ENCODE measurements at regions not wholly inside any gene's neighbourhood (a gene's known extent, or its start where the extent isn't known, plus 50 kb on each side); places are given as distances from the start of the nearest gene placed in this dataset.

- no peak for DNase-seq (ENCODE audit: low read depth)
- TF ChIP-seq CTCF (IDR thresholded peaks at IDR 0.05; ENCODE audit: control insufficient read depth, insufficient read depth, low read depth, low read length, missing control alignments), result no peak
Observed at GRCh38 chr22:49497266-49497665, 330.4 kb downstream of the BRD1 start.

GRCh38 chr22:49494555-49494954, 333.1 kb downstream of the BRD1 start:
- H3K4me3 ChIP-seq (ENCODE audit: control insufficient read depth, low read depth, low read length), result no peak overlapping the region
- no peak for DNase-seq (ENCODE audit: low read depth)
- no peak for TF ChIP-seq CTCF (IDR thresholded peaks at IDR 0.05; ENCODE audit: control insufficient read depth, insufficient read depth, low read depth, low read length, missing control alignments)

More at GRCh38 chr22:49497266-49497665, 330.4 kb downstream of the BRD1 start:
- no peak overlapping the region for H3K4me3 ChIP-seq (ENCODE audit: control insufficient read depth, low read depth, low read length)

- TF ChIP-seq CTCF (IDR thresholded peaks at IDR 0.05; ENCODE audit: control insufficient read depth, insufficient read depth, low read depth, low read length, missing control alignments), result no peak
- no peak overlapping the region for H3K4me3 ChIP-seq (ENCODE audit: control insufficient read depth, low read depth, low read length)
- DNase-seq (ENCODE audit: low read depth), result no peak
Observed at GRCh38 chr22:49492741-49493251, 334.9 kb downstream of the BRD1 start.

GRCh38 chr22:49492308-49492707, 335.4 kb downstream of the BRD1 start:
- TF ChIP-seq CTCF (IDR thresholded peaks at IDR 0.05; ENCODE audit: control insufficient read depth, insufficient read depth, low read depth, low read length, missing control alignments), result no peak
- no peak for DNase-seq (ENCODE audit: low read depth)
- H3K4me3 ChIP-seq (ENCODE audit: control insufficient read depth, low read depth, low read length), result no peak overlapping the region

GRCh38 chr22:49491726-49492125, 335.9 kb downstream of the BRD1 start:
- TF ChIP-seq CTCF (IDR thresholded peaks at IDR 0.05; ENCODE audit: control insufficient read depth, insufficient read depth, low read depth, low read length, missing control alignments), result no peak
- H3K4me3 ChIP-seq (ENCODE audit: control insufficient read depth, low read depth, low read length), result no peak overlapping the region
- no peak for DNase-seq (ENCODE audit: low read depth)

- no peak for DNase-seq (ENCODE audit: low read depth)
Observed at GRCh38 chr22:49491221-49491635, 336.4 kb downstream of the BRD1 start.

More at GRCh38 chr22:49491221-49491635, 336.4 kb downstream of the BRD1 start:
- TF ChIP-seq CTCF (IDR thresholded peaks at IDR 0.05; ENCODE audit: control insufficient read depth, insufficient read depth, low read depth, low read length, missing control alignments), result no peak
- H3K4me3 ChIP-seq (ENCODE audit: control insufficient read depth, low read depth, low read length), result no peak overlapping the region

All from AG09309 (cell line).